NT2/D1 (cell line): ENCODE measurements at regions not wholly inside any gene's neighbourhood (a gene's known extent, or its start where the extent isn't known, plus 50 kb on each side); places are given as distances from the start of the nearest gene placed in this dataset.

Source experiments
- DNase-seq: peaks from one replicate; pipeline ENCODE4 v3.0.0-alpha.2; 2011; ENCODE audit warnings: low read depth, low spot score
- H3K27me3 ChIP-seq: 2 replicates; pipeline ENCODE4 v1.6.0; 2011; ENCODE audit warnings: mild to moderate bottlenecking; ENCODE audit not compliant: insufficient read length, insufficient read depth
- H3K36me3 ChIP-seq: 2 replicates; pipeline ENCODE4 v1.6.1; 2011; ENCODE audit warnings: mild to moderate bottlenecking, low read length, mixed read lengths; ENCODE audit not compliant: insufficient read depth, insufficient read length
- H3K4me1 ChIP-seq: 2 replicates; pipeline ENCODE4 v1.5.1; 2011; ENCODE audit not compliant: insufficient read depth, insufficient read length
- H3K4me3 ChIP-seq: 2 replicates; pipeline ENCODE4 v1.5.1; 2011; ENCODE audit warnings: low read depth; ENCODE audit not compliant: insufficient read length
- H3K9ac ChIP-seq: 2 replicates; pipeline ENCODE4 v1.6.0; 2011; ENCODE audit warnings: low read depth; ENCODE audit not compliant: insufficient read length
- H3K9me3 ChIP-seq: 2 replicates; pipeline ENCODE4 v1.5.1; 2011; ENCODE audit warnings: mild to moderate bottlenecking, low read length; ENCODE audit not compliant: insufficient read depth
- SUZ12 ChIP-seq: IDR thresholded peaks from 2 replicates; pipeline ENCODE4 v1.6.1; 2011; ENCODE audit not compliant: insufficient read length, insufficient read depth; ENCODE audit errors: extremely low read depth
- YY1 ChIP-seq: IDR thresholded peaks from 2 replicates; pipeline ENCODE4 v1.6.1; 2011; ENCODE audit not compliant: insufficient read length, insufficient read depth
- ZNF274 ChIP-seq: IDR thresholded peaks from 2 replicates; pipeline ENCODE4 v1.6.1; 2011; ENCODE audit warnings: mild to moderate bottlenecking, low read depth, low read length

DNA sequence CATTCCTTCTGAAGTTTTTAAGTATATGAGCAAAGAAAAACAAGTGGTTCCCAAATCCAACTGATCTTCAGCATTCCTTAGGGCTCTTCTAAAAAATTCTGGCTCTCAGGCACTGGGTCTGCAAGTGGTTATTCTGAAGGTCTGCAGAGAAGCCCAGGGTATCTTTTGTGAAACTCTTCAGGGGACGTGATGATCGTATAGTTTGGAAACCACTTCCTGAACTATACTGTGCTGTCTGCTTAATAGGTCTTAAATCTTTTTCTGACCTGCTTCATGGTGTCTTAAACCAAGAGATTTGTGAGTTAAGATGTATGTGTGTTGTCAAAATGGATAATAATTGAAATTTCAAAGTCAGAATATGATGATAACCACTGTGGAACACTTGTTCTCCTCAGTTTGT is 115.5 kb downstream of the LHX9 start:
- H3K27me3 ChIP-seq: no peaks in the 10 kb centered on the region
- H3K9ac ChIP-seq: no peak overlapping the region
- no peaks in the 10 kb centered on the region for H3K9me3 ChIP-seq
- no peak overlapping the region for H3K4me3 ChIP-seq
- DNase-seq: no peak
- TF ChIP-seq YY1 (no peak), ZNF274 (no peak), SUZ12 (no peak)
- H3K4me1 ChIP-seq: no peaks in the 10 kb centered on the region
- H3K36me3 ChIP-seq: no peaks in the 10 kb centered on the region

DNA sequence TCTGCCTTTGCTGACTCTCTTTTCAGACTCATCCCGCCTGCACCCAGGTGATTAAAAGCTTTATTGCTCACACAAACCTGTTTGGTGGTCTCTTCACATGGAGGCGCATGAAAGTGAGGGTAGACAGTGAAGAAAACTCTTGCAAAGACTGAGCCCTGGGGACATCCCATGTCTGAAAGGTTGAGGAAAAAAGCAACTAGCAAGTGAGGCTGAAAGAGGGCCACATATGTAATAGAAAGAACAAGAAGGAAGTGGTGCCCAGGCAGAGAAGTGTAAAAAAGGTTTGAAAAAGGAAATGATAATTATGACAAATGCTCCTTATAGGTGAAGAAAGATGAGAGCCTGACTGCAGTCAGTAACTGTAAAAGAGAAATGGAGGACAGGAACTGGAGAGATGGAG is 115.9 kb upstream of the NEK7 start:
- Histone ChIP-seq H3K4me3 (no peak overlapping the region), H3K4me1 (no peaks in the 10 kb centered on the region), H3K27me3 (no peaks in the 10 kb centered on the region), H3K36me3 (no peaks in the 10 kb centered on the region), H3K9ac (no peak overlapping the region), H3K9me3 (no peaks in the 10 kb centered on the region)
- DNase-seq: no peak
- TF ChIP-seq SUZ12 (no peak), ZNF274 (no peak), YY1 (no peak)

DNA sequence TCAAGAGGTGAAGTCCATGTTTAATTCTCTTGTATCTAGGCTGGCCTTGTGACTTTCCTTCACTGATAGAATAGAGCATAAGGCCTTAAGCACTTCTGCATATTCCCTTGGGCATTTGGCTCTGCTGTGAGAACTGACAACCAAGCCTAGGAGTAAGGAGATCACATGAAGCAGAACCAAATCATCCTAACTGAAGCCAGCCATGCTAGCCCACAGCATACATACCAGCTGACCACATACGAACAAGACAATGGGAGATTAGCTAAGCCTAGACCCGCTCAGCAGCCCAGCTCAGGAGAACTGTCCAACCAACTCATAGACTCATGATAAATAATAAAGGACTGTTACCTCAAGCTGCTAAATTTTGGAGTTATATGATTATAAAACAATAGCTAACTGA is 114.6 kb upstream of the NEK7 start:
- no peaks in the 10 kb centered on the region for H3K9me3 ChIP-seq
- H3K27me3 ChIP-seq: no peaks in the 10 kb centered on the region
- no peaks in the 10 kb centered on the region for H3K36me3 ChIP-seq
- no peak for TF ChIP-seq YY1
- no peak for TF ChIP-seq SUZ12
- TF ChIP-seq ZNF274: no peak
- no peak for DNase-seq
- no peak overlapping the region for H3K9ac ChIP-seq
- no peaks in the 10 kb centered on the region for H3K4me1 ChIP-seq
- H3K4me3 ChIP-seq: no peak overlapping the region

DNA sequence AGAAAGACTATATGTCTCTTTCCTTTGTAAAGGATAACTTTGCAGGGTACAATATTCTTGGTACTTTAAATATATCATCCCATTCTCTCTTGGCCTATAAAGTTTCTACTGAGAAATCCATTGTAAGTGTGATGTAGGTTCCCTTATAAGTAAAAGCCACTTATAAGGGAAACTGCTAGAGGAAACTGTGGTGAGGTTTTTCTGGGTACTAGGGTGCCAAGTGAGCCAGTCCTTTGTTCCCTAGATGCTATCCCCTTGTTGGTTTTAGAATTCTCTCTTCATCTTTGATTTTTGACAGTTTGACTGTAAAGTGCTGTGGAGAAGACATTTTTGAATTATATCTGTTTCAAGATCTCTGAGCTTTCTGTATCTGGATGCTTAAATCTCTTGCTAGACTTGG is 108.9 kb upstream of the NEK7 start:
- TF ChIP-seq YY1 (no peak), SUZ12 (no peak), ZNF274 (no peak)
- H3K36me3 ChIP-seq: no peaks in the 10 kb centered on the region
- DNase-seq: no peak
- no peaks in the 10 kb centered on the region for H3K27me3 ChIP-seq
- H3K9me3 ChIP-seq: no peaks in the 10 kb centered on the region
- no peak overlapping the region for H3K4me3 ChIP-seq
- no peak overlapping the region for H3K9ac ChIP-seq
- H3K4me1 ChIP-seq: no peaks in the 10 kb centered on the region

DNA sequence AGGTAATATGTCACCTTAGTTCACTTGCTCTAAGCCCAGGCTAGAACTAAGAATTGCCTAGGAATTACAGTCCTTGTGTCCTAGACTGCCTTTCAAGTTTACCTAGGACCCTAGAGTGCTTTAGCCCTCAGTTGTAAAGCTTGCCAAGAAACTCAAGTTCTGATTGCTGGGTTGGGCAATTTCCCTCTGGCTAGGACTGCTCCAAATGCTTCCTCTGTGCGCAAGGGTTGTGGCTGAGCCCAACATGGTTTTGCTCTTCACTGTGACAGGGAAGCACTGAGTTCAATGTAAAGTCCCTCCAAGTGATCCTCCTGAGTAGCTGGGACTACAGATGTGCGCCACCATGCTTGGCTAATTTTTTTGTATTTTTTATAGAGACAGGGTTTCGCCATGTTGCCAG is 102.3 kb upstream of the NEK7 start:
- DNase-seq: no peak
- Histone ChIP-seq H3K9ac (no peak overlapping the region), H3K4me3 (no peak overlapping the region), H3K27me3 (no peaks in the 10 kb centered on the region), H3K4me1 (no peaks in the 10 kb centered on the region), H3K36me3 (no peaks in the 10 kb centered on the region), H3K9me3 (no peaks in the 10 kb centered on the region)
- no peak for TF ChIP-seq YY1
- no peak for TF ChIP-seq SUZ12
- TF ChIP-seq ZNF274: no peak

DNA sequence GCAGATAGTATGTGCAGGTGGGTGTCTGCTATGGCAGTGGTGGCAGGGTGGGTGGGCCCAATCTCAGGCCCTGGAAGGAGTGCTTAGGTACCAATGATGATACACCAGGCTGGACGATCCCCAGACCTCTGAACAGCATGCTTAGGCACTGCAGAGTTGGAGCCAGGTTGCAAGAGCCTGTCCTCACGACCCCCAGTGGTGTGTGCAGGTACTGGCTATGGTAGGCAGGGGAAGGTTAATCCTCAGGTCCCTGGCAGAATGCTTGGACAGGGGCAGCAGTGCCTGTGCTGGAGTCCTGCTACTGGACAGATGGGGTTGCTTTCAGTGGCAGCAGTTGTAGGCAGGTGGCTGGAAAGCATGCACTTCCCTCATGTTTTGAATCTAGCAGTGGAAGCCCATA is 100.5 kb upstream of the NEK7 start:
- Histone ChIP-seq H3K4me1 (no peaks in the 10 kb centered on the region), H3K4me3 (no peak overlapping the region), H3K9ac (no peak overlapping the region), H3K9me3 (no peaks in the 10 kb centered on the region), H3K27me3 (no peaks in the 10 kb centered on the region), H3K36me3 (no peaks in the 10 kb centered on the region)
- TF ChIP-seq ZNF274 (no peak), SUZ12 (no peak), YY1 (no peak)
- peak; percentile 36 for DNase-seq

DNA sequence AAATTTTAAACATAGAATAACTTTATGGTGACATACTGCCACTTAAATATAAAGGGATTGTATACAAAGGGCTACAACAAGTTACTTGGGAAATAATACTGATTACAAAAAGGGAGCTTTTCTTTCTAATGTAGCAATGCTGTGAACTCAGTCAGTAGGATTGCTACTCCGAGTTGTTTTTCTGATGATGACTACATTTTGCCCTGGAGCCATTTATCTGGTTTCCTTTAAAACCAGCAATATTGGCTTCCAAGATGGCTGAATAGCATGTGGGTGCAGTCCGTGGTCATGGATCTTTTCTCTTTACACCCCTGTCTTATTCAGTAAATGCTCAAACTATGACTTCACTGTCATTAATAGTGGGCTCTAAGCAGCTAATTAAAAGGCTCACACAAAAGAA is 92.6 kb upstream of the NEK7 start:
- DNase-seq: no peak
- H3K36me3 ChIP-seq: no peaks in the 10 kb centered on the region
- TF ChIP-seq SUZ12: no peak
- TF ChIP-seq ZNF274: no peak
- no peak for TF ChIP-seq YY1
- H3K4me3 ChIP-seq: no peak overlapping the region
- no peaks in the 10 kb centered on the region for H3K4me1 ChIP-seq
- no peaks in the 10 kb centered on the region for H3K27me3 ChIP-seq
- H3K9ac ChIP-seq: no peak overlapping the region
- H3K9me3 ChIP-seq: no peaks in the 10 kb centered on the region

DNA sequence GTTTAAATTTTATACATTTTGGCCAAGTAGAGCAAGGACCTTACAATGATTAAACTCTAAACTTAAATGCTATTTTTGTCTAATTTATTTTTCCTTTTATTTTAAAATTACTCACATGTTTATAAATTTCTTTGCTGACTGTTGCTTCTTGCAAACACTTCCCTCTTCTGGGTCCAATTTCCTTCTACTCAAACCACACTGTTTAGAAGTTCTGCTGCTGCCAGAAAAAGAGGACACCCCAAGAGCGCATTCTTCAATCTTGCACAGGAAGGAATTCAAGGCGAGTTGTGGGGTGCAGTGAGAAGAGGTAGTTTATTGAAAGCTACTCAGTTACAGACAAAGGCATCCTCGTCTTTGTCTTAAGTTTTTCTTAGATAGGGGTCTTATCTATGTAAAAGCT is 88.5 kb upstream of the NEK7 start:
- Histone ChIP-seq H3K9ac (no peak overlapping the region), H3K4me3 (no peak overlapping the region), H3K9me3 (no peaks in the 10 kb centered on the region), H3K4me1 (no peaks in the 10 kb centered on the region), H3K27me3 (no peaks in the 10 kb centered on the region), H3K36me3 (no peaks in the 10 kb centered on the region)
- DNase-seq: no peak
- TF ChIP-seq YY1: no peak
